Ascending aorta (tissue), 2 donors: ENCODE measurements at regions not wholly inside any gene's neighbourhood (a gene's known extent, or its start where the extent isn't known, plus 50 kb on each side); places are given as distances from the start of the nearest gene placed in this dataset.

Source experiments
- DNase-seq, 2 donors: peaks; one replicate each; pipeline ENCODE4 v3.0.0-alpha.2; 2019; ENCODE audit warnings: low spot score in 2 of 2
- H3K27ac ChIP-seq, 2 donors: fragments of 200-600 bp; sonication (generic); one replicate each; pipeline ENCODE4 v1.5.1; 2016 to 2017; ENCODE audit warnings: mild to moderate bottlenecking in 1 of 2
- H3K27me3 ChIP-seq: fragments of 200-600 bp; sonication (generic); one replicate; pipeline ENCODE4 v1.5.1; 2017
- H3K36me3 ChIP-seq, 2 donors: fragments of 200-600 bp; sonication (generic); one replicate each; pipeline ENCODE4 v1.5.1; 2016
- H3K4me1 ChIP-seq, 2 donors: fragments of 200-600 bp; sonication (generic); one replicate each; pipeline ENCODE4 v1.5.1; 2016 to 2017; ENCODE audit warnings: mild to moderate bottlenecking in 1 of 2
- H3K4me3 ChIP-seq, 2 donors: fragments of 200-600 bp; sonication (generic); one replicate each; pipeline ENCODE4 v1.5.1; 2016 to 2017; ENCODE audit warnings: mild to moderate bottlenecking in 1 of 2
- H3K9me3 ChIP-seq, 2 donors: fragments of 200-600 bp; sonication (generic); one replicate each; pipeline ENCODE4 v1.5.1; 2016
- intact Hi-C: fragments of 100-400 bp; cut with DNase I; formaldehyde crosslinking; loops from one replicate; pipeline ENCODE4 v1.15.1; 2023
- TF ChIP-seq, protein P1 (sequence below), 3 experiments: fragments of 200-600 bp in 2 of 3; fragments of 450-650 bp in 1 of 3; sonication (generic) in 2 of 3; IDR thresholded peaks; one replicate each; pipeline ENCODE4 v1.5.1; 2016 to 2019; ENCODE audit warnings: antibody characterized with exemption in 3 of 3, mild to moderate bottlenecking in 1 of 3, moderate library complexity in 1 of 3

DNA sequence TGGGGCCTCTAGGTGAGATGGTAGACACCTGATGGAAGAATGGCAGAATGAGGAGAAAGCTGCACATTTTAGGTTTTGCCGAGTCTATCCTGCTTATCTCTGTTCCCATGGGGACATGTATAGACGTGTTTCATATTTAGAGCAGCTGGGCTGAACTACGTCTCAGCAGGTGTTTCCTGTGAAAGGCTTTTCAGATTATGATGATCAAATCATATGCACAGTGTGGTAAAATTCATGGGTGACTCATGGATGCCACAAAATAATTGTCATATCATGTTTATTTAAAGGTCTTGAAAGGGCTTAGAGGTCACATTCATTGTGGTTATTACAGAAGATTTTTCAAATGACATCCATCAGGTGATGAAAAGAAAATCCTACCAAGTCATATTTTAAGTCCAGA lies 90.5 kb downstream of the ICOS start:
- intact Hi-C loops, result loop anchor here (5.0 to 10.0 kb wide), 3 partner anchors 295 to 1658 kb away; partner anchors contain the start of genes NRP2 and PARD3B
- DNase-seq, result no peak
- Histone ChIP-seq H3K4me3 (no peak overlapping the region), H3K4me1 (peaks cover 0 to 15% of the 10 kb centered on the region in 2 donors), H3K27me3 (no peaks in the 10 kb centered on the region), H3K36me3 (no peaks in the 10 kb centered on the region), H3K9me3 (no peaks in the 10 kb centered on the region), H3K27ac (no peak overlapping the region)
- TF ChIP-seq, protein P1, sequence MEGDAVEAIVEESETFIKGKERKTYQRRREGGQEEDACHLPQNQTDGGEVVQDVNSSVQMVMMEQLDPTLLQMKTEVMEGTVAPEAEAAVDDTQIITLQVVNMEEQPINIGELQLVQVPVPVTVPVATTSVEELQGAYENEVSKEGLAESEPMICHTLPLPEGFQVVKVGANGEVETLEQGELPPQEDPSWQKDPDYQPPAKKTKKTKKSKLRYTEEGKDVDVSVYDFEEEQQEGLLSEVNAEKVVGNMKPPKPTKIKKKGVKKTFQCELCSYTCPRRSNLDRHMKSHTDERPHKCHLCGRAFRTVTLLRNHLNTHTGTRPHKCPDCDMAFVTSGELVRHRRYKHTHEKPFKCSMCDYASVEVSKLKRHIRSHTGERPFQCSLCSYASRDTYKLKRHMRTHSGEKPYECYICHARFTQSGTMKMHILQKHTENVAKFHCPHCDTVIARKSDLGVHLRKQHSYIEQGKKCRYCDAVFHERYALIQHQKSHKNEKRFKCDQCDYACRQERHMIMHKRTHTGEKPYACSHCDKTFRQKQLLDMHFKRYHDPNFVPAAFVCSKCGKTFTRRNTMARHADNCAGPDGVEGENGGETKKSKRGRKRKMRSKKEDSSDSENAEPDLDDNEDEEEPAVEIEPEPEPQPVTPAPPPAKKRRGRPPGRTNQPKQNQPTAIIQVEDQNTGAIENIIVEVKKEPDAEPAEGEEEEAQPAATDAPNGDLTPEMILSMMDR (IDR thresholded peaks at IDR 0.05), result no peak

DNA sequence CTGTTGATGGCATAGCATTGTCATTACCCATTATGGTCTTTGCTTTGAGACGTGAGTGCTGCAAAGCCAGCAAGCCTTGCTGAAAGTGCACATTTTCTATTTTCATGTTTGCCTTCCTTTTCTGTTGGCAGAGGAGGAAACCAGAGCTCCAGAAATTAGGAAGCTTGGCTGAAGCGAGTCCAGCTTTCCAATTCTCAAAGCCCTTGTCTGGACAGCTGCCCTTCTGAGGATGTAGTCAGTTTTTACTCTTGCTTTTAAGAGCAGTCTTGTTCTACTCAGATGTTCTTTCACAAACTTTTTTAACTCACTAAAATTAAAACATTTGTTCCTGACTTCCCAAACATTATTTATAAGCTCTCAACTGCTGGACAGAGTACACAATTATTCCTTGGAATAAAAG lies 93.8 kb downstream of the ICOS start:
- H3K36me3 ChIP-seq, result no peaks in the 10 kb centered on the region
- H3K9me3 ChIP-seq, result no peaks in the 10 kb centered on the region
- H3K27me3 ChIP-seq, result no peaks in the 10 kb centered on the region
- no peak overlapping the region for H3K27ac ChIP-seq
- peaks cover 0 to 17% of the 10 kb centered on the region in 2 donors for H3K4me1 ChIP-seq
- no peak overlapping the region for H3K4me3 ChIP-seq
- TF ChIP-seq, protein P1 (IDR thresholded peaks at IDR 0.05), result no peak
- intact Hi-C loops, result no loop called here
- DNase-seq, result no peak

DNA sequence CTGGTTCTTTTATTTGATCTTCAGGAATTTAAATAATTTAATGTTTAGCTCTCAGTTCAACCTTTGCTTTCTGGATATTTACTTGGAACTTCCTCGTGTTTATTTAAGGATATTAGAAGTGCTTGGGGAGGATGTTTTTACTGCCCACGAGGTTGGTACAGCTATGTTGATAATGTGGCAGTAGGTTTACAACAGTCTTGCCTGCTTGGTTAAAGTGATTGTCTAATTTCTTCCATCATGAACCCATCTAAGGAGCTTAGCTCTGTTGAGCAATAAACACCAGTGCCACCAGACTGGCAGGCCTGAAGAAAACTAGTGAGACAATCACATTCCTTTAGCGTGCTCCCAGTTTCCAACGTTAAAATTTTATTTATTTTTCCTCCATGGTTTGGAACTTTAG lies 94.5 kb downstream of the ICOS start:
- Histone ChIP-seq H3K27me3 (no peaks in the 10 kb centered on the region), H3K4me3 (no peak overlapping the region), H3K9me3 (no peaks in the 10 kb centered on the region), H3K36me3 (no peaks in the 10 kb centered on the region), H3K27ac (no peak overlapping the region), H3K4me1 (peaks cover 0 to 17% of the 10 kb centered on the region in 2 donors)
- DNase-seq, result no peak
- intact Hi-C loops, result no loop called here
- TF ChIP-seq, protein P1 (IDR thresholded peaks at IDR 0.05), result no peak

DNA sequence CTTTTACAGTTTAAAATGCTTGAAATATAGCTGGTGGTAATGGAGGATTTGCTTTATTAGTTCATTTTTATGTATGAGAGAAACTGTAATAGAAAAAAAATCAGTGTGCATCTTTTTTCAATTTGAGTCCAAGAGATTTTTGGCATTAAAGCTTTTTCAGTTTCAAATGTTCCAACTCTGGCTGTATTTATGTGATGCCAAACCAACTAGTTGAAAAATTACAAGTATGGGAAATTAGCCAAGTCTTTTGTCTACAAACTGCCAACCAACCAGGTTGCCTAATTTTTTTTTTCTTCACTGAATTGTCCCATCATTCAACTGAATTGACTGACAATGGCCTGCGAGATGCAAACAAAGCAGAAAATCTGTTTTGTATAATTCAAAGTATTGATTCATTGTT lies 95.7 kb downstream of the ICOS start:
- Histone ChIP-seq H3K9me3 (no peaks in the 10 kb centered on the region), H3K27ac (no peak overlapping the region), H3K4me3 (no peak overlapping the region), H3K27me3 (no peaks in the 10 kb centered on the region), H3K4me1 (peaks cover 0 to 17% of the 10 kb centered on the region in 2 donors), H3K36me3 (no peaks in the 10 kb centered on the region)
- TF ChIP-seq, protein P1 (IDR thresholded peaks at IDR 0.05), result no peak
- no peak for DNase-seq
- intact Hi-C loops, result no loop called here

DNA sequence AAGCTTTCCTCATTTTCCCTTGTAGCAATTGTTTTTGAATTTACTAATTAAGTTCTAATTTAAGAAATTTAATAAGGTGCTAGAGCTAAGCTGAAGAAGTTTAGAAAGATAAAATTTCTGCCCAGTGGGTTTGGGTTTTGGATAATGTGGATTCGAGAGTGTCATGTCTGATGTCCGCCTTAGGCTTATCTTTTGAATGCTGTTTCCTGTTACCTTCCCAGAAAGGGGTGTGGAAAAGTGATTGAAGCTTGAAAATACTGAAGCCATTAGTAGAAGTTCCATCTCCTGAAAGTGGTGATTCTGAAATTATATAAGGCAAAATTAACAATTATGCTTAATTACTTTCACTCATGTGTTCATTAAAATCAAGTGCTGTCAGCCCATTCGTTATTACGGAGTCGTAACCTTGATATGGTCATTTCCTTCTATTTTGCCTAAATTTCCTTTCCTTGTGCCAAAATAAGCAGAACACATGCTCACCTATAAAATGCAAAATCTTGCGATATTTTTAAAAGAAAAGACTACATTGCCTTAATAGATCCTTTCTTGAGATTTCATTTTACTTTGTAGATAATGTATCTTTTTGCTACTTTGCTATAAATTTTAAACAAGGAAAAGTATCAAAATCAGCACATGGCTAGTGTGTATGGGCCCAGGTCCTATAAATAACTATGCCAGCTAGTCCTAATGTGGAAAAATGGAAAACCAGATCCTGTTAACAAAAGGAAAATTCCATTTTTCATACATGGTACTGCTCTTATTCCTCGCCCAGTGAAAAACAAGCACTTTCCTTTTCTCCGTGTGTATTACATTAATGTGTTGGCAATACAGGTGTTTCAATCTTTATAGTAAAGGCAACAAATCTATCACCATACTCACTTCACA lies 97.3 kb downstream of the ICOS start:
- H3K27me3 ChIP-seq, result no peaks in the 10 kb centered on the region
- TF ChIP-seq, protein P1 (IDR thresholded peaks at IDR 0.05), result no peak
- intact Hi-C loops, result no loop called here
- peaks cover 0 to 17% of the 10 kb centered on the region in 2 donors for H3K4me1 ChIP-seq
- DNase-seq, result no peak
- no peaks in the 10 kb centered on the region for H3K36me3 ChIP-seq
- H3K4me3 ChIP-seq, result no peak overlapping the region
- H3K9me3 ChIP-seq, result no peaks in the 10 kb centered on the region
- no peak overlapping the region for H3K27ac ChIP-seq
